ENCODE measurements at regions not wholly inside any gene's neighbourhood (a gene's known extent, or its start where the extent isn't known, plus 50 kb on each side); places are given as distances from the start of the nearest gene placed in this dataset.

DNA sequence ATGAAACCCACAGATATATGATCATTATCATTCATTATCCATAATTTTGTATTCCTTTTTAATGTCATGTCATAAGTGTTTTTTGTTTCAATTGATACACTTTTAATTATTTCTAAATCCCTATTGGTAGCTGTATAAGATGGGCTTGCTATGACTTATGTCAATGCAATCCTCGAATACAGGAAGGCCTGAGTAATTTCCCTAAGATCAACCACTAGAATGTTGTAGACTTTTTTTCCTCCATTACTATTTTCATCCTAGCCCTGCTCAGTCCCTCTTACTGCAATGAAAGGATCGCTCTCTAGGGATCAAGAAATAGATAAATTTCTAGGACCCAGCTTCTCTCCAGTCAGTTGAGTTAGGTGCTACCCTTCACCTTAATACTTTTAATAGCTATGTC is 186.3 kb downstream of the KCNE4 start:
- no peak overlapping the region for H3K27ac ChIP-seq
- CTCF ChIA-PET, result no interaction called here
- DNase-seq (ENCODE audit: low spot score), result no peak
- TF ChIP-seq, protein P1, sequence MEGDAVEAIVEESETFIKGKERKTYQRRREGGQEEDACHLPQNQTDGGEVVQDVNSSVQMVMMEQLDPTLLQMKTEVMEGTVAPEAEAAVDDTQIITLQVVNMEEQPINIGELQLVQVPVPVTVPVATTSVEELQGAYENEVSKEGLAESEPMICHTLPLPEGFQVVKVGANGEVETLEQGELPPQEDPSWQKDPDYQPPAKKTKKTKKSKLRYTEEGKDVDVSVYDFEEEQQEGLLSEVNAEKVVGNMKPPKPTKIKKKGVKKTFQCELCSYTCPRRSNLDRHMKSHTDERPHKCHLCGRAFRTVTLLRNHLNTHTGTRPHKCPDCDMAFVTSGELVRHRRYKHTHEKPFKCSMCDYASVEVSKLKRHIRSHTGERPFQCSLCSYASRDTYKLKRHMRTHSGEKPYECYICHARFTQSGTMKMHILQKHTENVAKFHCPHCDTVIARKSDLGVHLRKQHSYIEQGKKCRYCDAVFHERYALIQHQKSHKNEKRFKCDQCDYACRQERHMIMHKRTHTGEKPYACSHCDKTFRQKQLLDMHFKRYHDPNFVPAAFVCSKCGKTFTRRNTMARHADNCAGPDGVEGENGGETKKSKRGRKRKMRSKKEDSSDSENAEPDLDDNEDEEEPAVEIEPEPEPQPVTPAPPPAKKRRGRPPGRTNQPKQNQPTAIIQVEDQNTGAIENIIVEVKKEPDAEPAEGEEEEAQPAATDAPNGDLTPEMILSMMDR (conservative IDR thresholded peaks at IDR 0.05; ENCODE audit: low read depth), result no peak
- POLR2A ChIA-PET (ENCODE audit: low non-redundant PET), result no interaction called here

DNA sequence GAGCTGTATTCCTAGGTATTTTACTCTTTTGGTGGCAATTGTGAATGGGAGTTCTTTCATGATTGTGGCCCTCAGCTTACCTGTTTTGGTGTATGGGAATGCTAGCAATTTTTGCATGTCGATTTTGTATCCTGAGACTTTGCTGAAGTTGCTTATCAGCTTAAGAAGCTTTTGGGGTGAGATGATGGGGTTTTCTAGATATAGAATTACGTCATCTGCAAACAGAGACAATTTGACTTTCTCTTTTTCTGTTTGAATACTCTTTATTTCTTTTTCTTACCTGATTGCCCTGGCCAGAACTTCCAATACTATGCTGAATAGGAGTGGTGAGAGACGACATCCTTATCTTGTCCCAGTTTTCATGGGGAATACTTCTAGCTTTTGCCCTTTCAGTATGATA is 191.2 kb downstream of the KCNE4 start:
- ChIA-PET CTCF (interaction anchor here (0.6 kb wide), 1 partner anchor 29 kb away, joined by 4 read pairs; no protein-coding TSS in a partner anchor), POLR2A (ENCODE audit: low non-redundant PET) (no interaction called here)
- TF ChIP-seq, protein P1 (conservative IDR thresholded peaks at IDR 0.05; ENCODE audit: low read depth), result no peak
- no peak overlapping the region for H3K27ac ChIP-seq
- DNase-seq (ENCODE audit: low spot score), result no peak

DNA sequence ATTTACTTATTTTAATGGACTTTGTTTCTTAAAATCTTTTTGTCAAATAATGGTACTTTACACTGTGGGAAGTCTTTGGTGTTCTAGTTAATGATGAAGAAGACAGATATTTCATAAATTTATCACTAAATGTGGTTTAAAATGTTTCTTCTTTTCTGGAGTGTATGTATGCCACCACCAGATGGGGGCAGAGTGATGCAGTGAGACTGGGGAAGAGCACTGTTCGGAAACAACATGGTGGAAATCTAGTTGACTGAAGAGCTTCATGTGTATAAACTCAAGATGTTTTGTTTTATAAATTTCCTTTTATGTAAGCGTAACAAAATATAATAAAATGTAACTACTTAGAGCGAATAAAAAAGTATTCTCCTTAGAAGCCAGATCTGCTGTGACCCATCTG is 195.1 kb downstream of the KCNE4 start:
- peak; percentile 36 for DNase-seq (ENCODE audit: low spot score)
- TF ChIP-seq, protein P1 (conservative IDR thresholded peaks at IDR 0.05; ENCODE audit: low read depth), result peak; percentile 41
- CTCF ChIA-PET, result interaction anchor here (0.6 to 1.2 kb wide), 3 partner anchors 29 to 412 kb away, joined by 3 to 5 read pairs (median 4); no protein-coding TSS in a partner anchor
- H3K27ac ChIP-seq, result no peak overlapping the region
- POLR2A ChIA-PET (ENCODE audit: low non-redundant PET), result no interaction called here

DNA sequence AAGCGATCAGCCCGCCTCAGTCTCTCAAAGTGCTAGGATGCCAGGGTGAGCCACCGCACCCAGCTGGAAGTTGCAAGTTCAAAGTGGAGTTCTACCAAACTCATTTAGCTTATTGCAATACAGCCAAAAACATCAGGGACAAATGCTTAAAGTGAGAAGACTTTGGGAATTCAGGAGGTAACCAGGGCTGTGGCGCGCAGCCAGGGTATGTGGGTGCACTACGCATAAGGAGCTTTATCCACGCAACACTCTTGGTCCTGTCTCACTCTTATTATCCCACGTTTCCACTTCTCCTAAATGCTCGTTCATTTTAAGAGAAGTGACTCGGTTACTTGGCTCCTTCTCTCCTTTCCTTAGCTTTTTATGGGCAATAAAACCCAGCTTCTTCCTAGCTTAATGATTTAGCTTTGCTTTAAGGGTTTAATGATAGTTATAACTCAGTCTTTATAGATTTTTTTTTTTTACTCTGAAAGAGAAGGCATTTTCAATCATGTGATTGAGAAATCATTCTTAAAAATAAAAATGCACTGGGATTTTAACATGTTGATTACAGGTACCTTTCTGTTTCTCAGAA is 199.8 kb downstream of the KCNE4 start:
- ChIA-PET POLR2A (ENCODE audit: low non-redundant PET) (no interaction called here), CTCF (interaction anchor here (0.6 kb wide), 2 partner anchors 100 to 125 kb away, joined by 3 read pairs; no protein-coding TSS in a partner anchor)
- DNase-seq (ENCODE audit: low spot score), result no peak
- H3K27ac ChIP-seq, result no peak overlapping the region
- TF ChIP-seq, protein P1 (conservative IDR thresholded peaks at IDR 0.05; ENCODE audit: low read depth), result no peak

DNA sequence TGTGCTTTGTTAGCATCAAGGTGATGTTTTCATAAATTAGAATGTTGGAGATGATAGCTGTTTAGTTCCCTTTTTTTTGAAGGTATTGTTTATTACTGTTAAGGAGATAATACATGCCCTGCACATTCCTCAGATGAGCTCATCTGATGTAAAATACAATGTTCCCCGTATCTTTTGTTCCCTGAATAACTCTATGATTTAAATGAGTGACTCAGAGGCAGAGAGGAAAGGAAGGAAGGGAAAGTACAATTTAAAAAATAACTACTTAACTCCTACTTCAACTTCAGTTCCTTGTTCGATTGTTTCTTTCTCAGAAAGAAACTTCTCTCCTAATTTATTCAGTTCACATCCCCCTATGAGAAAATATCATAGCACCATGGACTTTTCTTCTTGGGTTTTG is 208.7 kb downstream of the KCNE4 start:
- no peak overlapping the region for H3K27ac ChIP-seq
- peak; percentile 46 for DNase-seq (ENCODE audit: low spot score)
- TF ChIP-seq, protein P1 (conservative IDR thresholded peaks at IDR 0.05; ENCODE audit: low read depth), result no peak
- CTCF ChIA-PET, result no interaction called here
- POLR2A ChIA-PET (ENCODE audit: low non-redundant PET), result no interaction called here

DNA sequence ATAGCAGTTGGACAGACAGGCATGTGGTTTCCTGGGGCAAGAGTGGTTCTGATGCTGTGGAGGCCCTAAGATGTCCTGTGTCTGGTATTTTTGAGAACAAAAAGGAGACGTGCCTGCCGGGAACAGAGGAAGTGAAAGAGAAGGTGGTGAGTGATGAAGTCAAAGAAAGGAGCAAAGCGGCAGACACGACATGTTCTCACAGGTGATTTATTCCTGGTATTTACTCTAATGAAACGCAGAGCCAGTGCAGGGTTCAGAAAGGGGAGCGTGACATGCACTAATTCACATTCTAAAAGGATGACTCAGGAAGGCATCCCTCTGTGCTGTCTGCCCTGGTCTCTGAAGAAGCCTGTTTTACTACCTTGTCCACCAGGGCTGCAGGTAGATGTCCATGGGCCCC is 211.0 kb downstream of the KCNE4 start:
- CTCF ChIA-PET, result no interaction called here
- POLR2A ChIA-PET (ENCODE audit: low non-redundant PET), result no interaction called here
- peak overlapping the region; percentile 78 for H3K27ac ChIP-seq
- TF ChIP-seq, protein P1 (conservative IDR thresholded peaks at IDR 0.05; ENCODE audit: low read depth), result no peak
- DNase-seq (ENCODE audit: low spot score), result peak; percentile 80

All from RWPE1 (cell line).